T-cell (primary cell): ENCODE measurements at regions not wholly inside any gene's neighbourhood (a gene's known extent, or its start where the extent isn't known, plus 50 kb on each side); places are given as distances from the start of the nearest gene placed in this dataset.
"Not testable (repeated sequence)": the region's sequence is repeated elsewhere in the genome, so short reads cannot be mapped to it uniquely, and the experiment has no call there.

Experiments
- ATAC-seq, 4 experiments: fragments of 200-7000 bp in 3 of 4; fragments of 150-1000 bp in 1 of 4; cut with Tn5 transposase; replicated peaks in 1 of 4; 1 replicate in 3 of 4; 2 replicates in 1 of 4; pipeline ENCODE4 v1.10.0; 2021; ENCODE audit warnings: moderate library complexity in 3 of 4, mild to moderate bottlenecking in 2 of 4, moderate number of reproducible peaks in 1 of 4
- CTCF ChIA-PET, 2 donors: fragments of 300-600 bp; sonication (Branson Sonifier 250); formaldehyde crosslinking; loops; one replicate each; lab custom pipeline; 2022; ENCODE audit warnings: antibody characterized with exemption in 2 of 2; lab: Charles Lee
- POLR2A ChIA-PET, 2 donors: fragments of 300-600 bp; sonication (Branson Sonifier 250); formaldehyde crosslinking; loops; one replicate each; lab custom pipeline; 2022; ENCODE audit warnings: antibody characterized with exemption in 2 of 2; lab: Charles Lee
- DNase-seq, 35 experiments: peaks; one replicate each; pipeline versions ENCODE4 v3.0.0 to v3.0.0-alpha.2; 2013 to 2023
- H3K27ac ChIP-seq: one replicate; pipeline ENCODE4 v1.5.1; 2013; ENCODE audit warnings: low read length
- H3K27me3 ChIP-seq, 2 experiments: replicated peaks in 1 of 2; 1 replicate in 1 of 2; 2 replicates in 1 of 2; pipeline versions ENCODE4 v1.6.1 to v1.7.0; 2013; ENCODE audit warnings: low read length in 1 of 2, mixed read lengths in 1 of 2; ENCODE audit not compliant: control insufficient read depth in 2 of 2, insufficient read depth in 2 of 2; ENCODE audit errors: extremely low read depth in 1 of 2
- H3K36me3 ChIP-seq, 2 donors: 1 replicate in 1 of 2; 2 replicates in 1 of 2; pipeline versions ENCODE4 v1.6.1 to v1.7.0; 2013; ENCODE audit warnings: low read length in 1 of 2; ENCODE audit not compliant: control insufficient read depth in 2 of 2, insufficient read depth in 1 of 2; ENCODE audit errors: extremely low read depth in 1 of 2
- H3K4me1 ChIP-seq, 2 experiments: 1 replicate in 1 of 2; 2 replicates in 1 of 2; pipeline versions ENCODE4 v1.6.1 to v1.7.0; 2013; ENCODE audit warnings: low read length in 2 of 2, mixed read lengths in 1 of 2; ENCODE audit not compliant: insufficient read depth in 2 of 2, control insufficient read depth in 1 of 2; ENCODE audit errors: extremely low read depth in 1 of 2
- H3K4me3 ChIP-seq, 2 donors: 1 replicate in 1 of 2; 2 replicates in 1 of 2; pipeline versions ENCODE4 v1.5.1 to v1.7.0; 2013; ENCODE audit warnings: mild to moderate bottlenecking in 2 of 2, low read length in 1 of 2, moderate library complexity in 1 of 2; ENCODE audit not compliant: control insufficient read depth in 1 of 2; ENCODE audit errors: extremely low read depth in 1 of 2
- H3K9me3 ChIP-seq: 2 replicates; pipeline ENCODE4 v1.7.0; 2013
- H3K27ac Mint-ChIP-seq, 2 donors: one replicate each; pipeline ENCODE4 v1.8.0; 2020 to 2021; ENCODE audit warnings: mild to moderate bottlenecking in 2 of 2, mixed read lengths in 2 of 2
- H3K27me3 Mint-ChIP-seq, 2 donors: one replicate each; pipeline ENCODE4 v1.8.0; 2021 to 2022; ENCODE audit warnings: mixed read lengths in 2 of 2
- H3K36me3 Mint-ChIP-seq: one replicate; pipeline ENCODE4 v1.8.0; 2021; ENCODE audit warnings: mixed read lengths
- H3K4me1 Mint-ChIP-seq, 3 donors: one replicate each; pipeline ENCODE4 v1.8.0; 2020 to 2022; ENCODE audit warnings: mixed read lengths in 3 of 3, mild to moderate bottlenecking in 1 of 3
- H3K4me3 Mint-ChIP-seq, 3 donors: one replicate each; pipeline ENCODE4 v1.8.0; 2020 to 2022; ENCODE audit warnings: mild to moderate bottlenecking in 3 of 3, mixed read lengths in 3 of 3, moderate library complexity in 3 of 3
- H3K9me3 Mint-ChIP-seq, 3 donors: one replicate each; pipeline ENCODE4 v1.8.0; 2020 to 2022; ENCODE audit warnings: mixed read lengths in 3 of 3
- WGBS: methylation state at CpG from one replicate; pipeline ENCODE4 v1.1.5; 2013; ENCODE audit warnings: missing lambda C conversion rate; ENCODE audit not compliant: insufficient coverage; 5-methylcytosine and 5-hydroxymethylcytosine counted together

DNA sequence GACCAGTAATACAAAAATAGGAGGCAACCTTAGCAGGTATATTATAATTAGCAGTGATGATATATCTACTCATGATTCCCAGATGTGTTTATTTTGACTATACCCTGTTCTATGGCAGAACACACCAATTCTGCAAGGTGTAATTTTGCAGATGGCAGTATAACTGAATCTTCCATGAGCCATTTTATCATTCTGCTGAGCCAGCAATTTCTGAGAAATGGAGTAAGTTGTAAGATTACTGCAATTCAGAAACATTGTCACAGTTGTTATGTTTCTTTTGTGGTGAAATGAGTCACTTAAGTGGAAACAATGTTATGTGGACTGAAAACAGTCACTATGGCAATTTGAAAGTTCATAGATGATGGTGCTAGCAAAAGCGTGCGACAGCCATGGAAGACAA lies 63.7 kb upstream of the RIMS1 start:
- WGBS: no CpG with 5 or more reads among the region's 2 CpGs
- Mint-ChIP-seq H3K4me3 (no peak overlapping the region), H3K27me3 (no peaks in the 10 kb centered on the region), H3K27ac (no peak overlapping the region), H3K4me1 (no peaks in the 10 kb centered on the region), H3K36me3 (no peaks in the 10 kb centered on the region), H3K9me3 (peaks cover 8 to 17% (median 14%) of the 10 kb centered on the region in 3 donors)
- no peak overlapping the region for H3K27ac ChIP-seq
- no peaks in the 10 kb centered on the region for H3K27me3 ChIP-seq
- no peak overlapping the region for H3K4me3 ChIP-seq
- ATAC-seq: no peak
- DNase-seq: no peak
- ChIA-PET CTCF (no interaction called here), POLR2A (no interaction called here)
- H3K9me3 ChIP-seq: no peaks in the 10 kb centered on the region
- H3K4me1 ChIP-seq: no peaks in the 10 kb centered on the region
- H3K36me3 ChIP-seq: no peaks in the 10 kb centered on the region

- H3K4me3 ChIP-seq, ATAC-seq, H3K36me3 ChIP-seq, H3K27ac ChIP-seq, H3K4me1 Mint-ChIP-seq, H3K9me3 ChIP-seq, CTCF ChIA-PET, DNase-seq, H3K36me3 Mint-ChIP-seq, H3K4me1 ChIP-seq, POLR2A ChIA-PET, H3K27ac Mint-ChIP-seq, H3K4me3 Mint-ChIP-seq, H3K27me3 Mint-ChIP-seq, H3K27me3 ChIP-seq: not testable (repeated sequence)
- WGBS: 90% methylated on average over 11 of the region's 25 CpGs
- peaks cover 3 to 12% (median 6%) of the 10 kb centered on the region in 3 donors for H3K9me3 Mint-ChIP-seq
Measured at GRCh38 chr6:71832110-71832764, 54.1 kb upstream of the RIMS1 start.
